COLO668 (cell line): ENCODE measurements at regions not wholly inside any gene's neighbourhood (a gene's known extent, or its start where the extent isn't known, plus 50 kb on each side); places are given as distances from the start of the nearest gene placed in this dataset.

Experiments used
- DNase-seq: peaks from one replicate; lab custom pipeline; 2025; ENCODE audit not compliant: unreplicated experiment; lab: John Stamatoyannopoulos, UW

GRCh38 chr16:6110346-6110745, 1012.8 kb upstream of the EEF2KMT start:
- no peak for DNase-seq

- no peak for DNase-seq
Observed at GRCh38 chr16:6106061-6106460, 1008.5 kb upstream of the EEF2KMT start.

GRCh38 chr16:6105115-6105514, 1007.5 kb upstream of the EEF2KMT start:
- DNase-seq, result no peak

- no peak for DNase-seq
Observed at GRCh38 chr16:6104428-6104827, 1006.8 kb upstream of the EEF2KMT start.

- DNase-seq, result no peak
Observed at GRCh38 chr16:6103561-6103960, 1006.0 kb upstream of the EEF2KMT start.

- DNase-seq, result no peak
Observed at GRCh38 chr16:6099102-6099501, 1001.5 kb upstream of the EEF2KMT start.

- DNase-seq, result no peak
Observed at GRCh38 chr16:6096931-6097670, 999.5 kb upstream of the EEF2KMT start.

GRCh38 chr16:6095414-6095813, 997.8 kb upstream of the EEF2KMT start:
- DNase-seq, result no peak

- DNase-seq, result no peak
Observed at GRCh38 chr16:6091021-6091420, 993.4 kb upstream of the EEF2KMT start.

- peak; percentile 11 for DNase-seq
Observed at GRCh38 chr16:6081320-6081976, 983.9 kb upstream of the EEF2KMT start.

- DNase-seq, result no peak
Observed at GRCh38 chr16:6076631-6077030, 979.0 kb upstream of the EEF2KMT start.

GRCh38 chr16:6068063-6068462, 970.5 kb upstream of the EEF2KMT start:
- no peak for DNase-seq

- DNase-seq, result no peak
Observed at GRCh38 chr16:6066652-6067051, 969.1 kb upstream of the EEF2KMT start.

GRCh38 chr16:6063526-6063925, 965.9 kb upstream of the EEF2KMT start:
- no peak for DNase-seq

- no peak for DNase-seq
Observed at GRCh38 chr16:6059671-6060070, 962.1 kb upstream of the EEF2KMT start.

- DNase-seq, result no peak
Observed at GRCh38 chr16:6057821-6058220, 960.2 kb upstream of the EEF2KMT start.

- no peak for DNase-seq
Observed at GRCh38 chr16:6048017-6048416, 950.4 kb upstream of the EEF2KMT start.

- no peak for DNase-seq
Observed at GRCh38 chr16:6047325-6047724, 949.7 kb upstream of the EEF2KMT start.

GRCh38 chr16:6038941-6039645, 941.5 kb upstream of the EEF2KMT start:
- no peak for DNase-seq

- DNase-seq, result no peak
Observed at GRCh38 chr16:6035161-6035560, 937.6 kb upstream of the EEF2KMT start.

- no peak for DNase-seq
Observed at GRCh38 chr16:6034511-6034910, 936.9 kb upstream of the EEF2KMT start.

GRCh38 chr16:6032438-6032837, 934.8 kb upstream of the EEF2KMT start:
- no peak for DNase-seq
